ENCODE measurements at regions not wholly inside any gene's neighbourhood (a gene's known extent, or its start where the extent isn't known, plus 50 kb on each side); places are given as distances from the start of the nearest gene placed in this dataset.
"Not testable (repeated sequence)": the region's sequence is repeated elsewhere in the genome, so short reads cannot be mapped to it uniquely, and the experiment has no call there.

DNA sequence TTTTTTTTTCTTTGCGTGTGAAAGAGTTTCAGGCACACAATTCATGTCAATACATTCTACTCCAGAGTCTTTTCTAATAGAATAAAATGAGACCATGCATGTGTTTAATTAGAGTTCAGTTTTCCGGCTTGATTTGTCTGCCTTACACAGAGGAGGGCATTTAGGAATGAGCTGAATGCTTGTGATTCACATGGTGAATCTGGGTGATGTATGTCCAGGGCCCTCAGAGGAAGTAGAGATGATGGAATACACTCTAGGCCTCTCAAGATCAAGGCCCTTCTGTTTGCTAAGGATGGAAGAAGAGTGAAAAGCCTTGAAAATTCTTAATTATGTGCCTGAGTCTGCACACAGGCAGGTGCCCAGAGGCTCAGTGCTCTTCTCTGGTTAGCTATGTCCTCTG lies 71.0 kb upstream of the CYRIA start:
- TF ChIP-seq, protein P1, sequence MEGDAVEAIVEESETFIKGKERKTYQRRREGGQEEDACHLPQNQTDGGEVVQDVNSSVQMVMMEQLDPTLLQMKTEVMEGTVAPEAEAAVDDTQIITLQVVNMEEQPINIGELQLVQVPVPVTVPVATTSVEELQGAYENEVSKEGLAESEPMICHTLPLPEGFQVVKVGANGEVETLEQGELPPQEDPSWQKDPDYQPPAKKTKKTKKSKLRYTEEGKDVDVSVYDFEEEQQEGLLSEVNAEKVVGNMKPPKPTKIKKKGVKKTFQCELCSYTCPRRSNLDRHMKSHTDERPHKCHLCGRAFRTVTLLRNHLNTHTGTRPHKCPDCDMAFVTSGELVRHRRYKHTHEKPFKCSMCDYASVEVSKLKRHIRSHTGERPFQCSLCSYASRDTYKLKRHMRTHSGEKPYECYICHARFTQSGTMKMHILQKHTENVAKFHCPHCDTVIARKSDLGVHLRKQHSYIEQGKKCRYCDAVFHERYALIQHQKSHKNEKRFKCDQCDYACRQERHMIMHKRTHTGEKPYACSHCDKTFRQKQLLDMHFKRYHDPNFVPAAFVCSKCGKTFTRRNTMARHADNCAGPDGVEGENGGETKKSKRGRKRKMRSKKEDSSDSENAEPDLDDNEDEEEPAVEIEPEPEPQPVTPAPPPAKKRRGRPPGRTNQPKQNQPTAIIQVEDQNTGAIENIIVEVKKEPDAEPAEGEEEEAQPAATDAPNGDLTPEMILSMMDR (IDR thresholded peaks at IDR 0.05; ENCODE audit: low read length, missing control alignments) = no peak
- DNase-seq (ENCODE audit: low read depth) = no peak
- no peak overlapping the region for H3K4me3 ChIP-seq (replicated peaks; ENCODE audit: low read depth, low read length)

- TF ChIP-seq, protein P1 (IDR thresholded peaks at IDR 0.05; ENCODE audit: low read length, missing control alignments) = no peak
- H3K4me3 ChIP-seq (replicated peaks; ENCODE audit: low read depth, low read length) = no peak overlapping the region
- DNase-seq (ENCODE audit: low read depth) = no peak
Observed at GRCh38 chr2:16729335-16729734, 63.7 kb upstream of the CYRIA start.

DNA sequence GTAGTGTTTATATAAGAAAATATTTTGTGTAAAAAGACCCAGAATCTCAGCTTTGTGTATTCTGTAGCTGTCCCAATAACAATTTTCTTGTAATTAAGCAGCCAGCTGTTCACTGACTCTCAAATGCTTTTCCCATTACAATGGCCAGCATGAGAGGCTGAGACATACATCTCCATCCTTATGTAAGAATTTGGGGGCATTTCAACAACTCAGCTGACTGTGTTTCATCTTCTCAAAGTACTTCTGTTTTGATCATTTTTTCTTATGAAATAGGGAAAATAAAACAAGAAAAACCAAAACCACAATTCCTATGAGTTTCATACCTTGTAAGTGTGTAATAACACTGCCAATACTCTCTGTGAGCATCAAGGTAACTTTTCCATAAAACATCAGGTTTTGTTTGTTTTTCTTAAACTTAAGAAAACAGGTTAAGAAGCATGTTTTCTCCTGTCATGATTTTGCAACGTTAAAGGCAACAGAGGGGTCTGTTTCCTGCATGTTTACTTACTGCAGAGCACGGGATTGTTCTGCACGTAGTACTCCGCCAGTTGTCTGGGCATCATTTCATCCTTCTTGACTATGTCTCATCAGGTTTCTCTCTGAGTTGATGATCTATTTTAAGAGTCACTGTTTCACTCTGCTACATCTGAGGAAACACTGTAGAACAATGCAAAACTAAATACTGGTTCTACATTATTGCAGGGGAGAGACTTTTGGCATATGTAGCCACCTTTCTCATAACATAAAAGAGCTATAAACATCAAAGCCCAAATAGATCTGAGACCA lies 62.9 kb upstream of the CYRIA start:
- no peak overlapping the region for H3K4me3 ChIP-seq (replicated peaks; ENCODE audit: low read depth, low read length)
- DNase-seq (ENCODE audit: low read depth) = no peak
- TF ChIP-seq, protein P1 (IDR thresholded peaks at IDR 0.05; ENCODE audit: low read length, missing control alignments) = no peak

DNA sequence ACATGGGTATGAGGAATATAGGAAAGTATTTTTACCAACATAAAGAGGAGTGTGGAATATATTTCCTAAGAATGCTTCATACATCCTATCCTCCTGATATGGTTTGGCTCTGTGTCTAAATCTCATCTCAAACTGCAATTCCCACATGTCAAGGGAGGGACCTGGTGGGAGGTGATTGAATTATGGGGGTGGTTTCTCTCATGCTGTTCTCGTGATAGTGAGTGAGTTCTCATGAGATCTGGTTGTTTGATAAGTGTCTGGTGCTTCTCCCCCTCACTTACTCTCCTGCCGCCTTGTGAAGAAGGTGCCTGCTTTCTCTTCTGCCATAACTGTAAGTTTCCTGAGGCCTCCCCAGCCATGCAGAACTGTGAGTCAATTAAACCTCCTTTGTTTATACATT lies 62.2 kb upstream of the CYRIA start:
- H3K4me3 ChIP-seq (replicated peaks; ENCODE audit: low read depth, low read length); DNase-seq (ENCODE audit: low read depth): not testable (repeated sequence)

GRCh38 chr2:16727256-16727655 lies 61.6 kb upstream of the CYRIA start:
- no peak overlapping the region for H3K4me3 ChIP-seq (replicated peaks; ENCODE audit: low read depth, low read length)
- TF ChIP-seq, protein P1 (IDR thresholded peaks at IDR 0.05; ENCODE audit: low read length, missing control alignments) = peak; percentile 38
- DNase-seq (ENCODE audit: low read depth) = peak; percentile 58

DNA sequence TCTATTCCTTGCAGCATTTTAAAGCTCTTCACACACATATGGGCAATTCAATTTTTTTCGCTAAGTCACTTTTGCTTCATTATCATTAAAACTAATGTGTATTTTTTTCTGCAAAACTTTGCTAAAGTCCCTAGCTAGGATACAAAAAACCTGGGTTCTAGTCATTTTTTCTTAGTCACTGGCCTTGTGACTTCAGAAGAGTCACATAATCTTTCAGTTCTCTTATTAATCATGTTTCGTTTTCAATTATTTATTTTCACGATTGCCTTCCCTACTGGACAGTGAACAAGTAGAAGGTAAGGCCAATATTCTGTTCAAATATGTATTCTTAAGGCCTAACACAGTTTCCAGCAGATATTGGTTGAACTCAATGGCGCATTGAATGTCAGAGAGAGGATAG lies 60.9 kb upstream of the CYRIA start:
- H3K4me3 ChIP-seq (replicated peaks; ENCODE audit: low read depth, low read length) = no peak overlapping the region
- DNase-seq (ENCODE audit: low read depth) = no peak
- TF ChIP-seq, protein P1 (IDR thresholded peaks at IDR 0.05; ENCODE audit: low read length, missing control alignments) = no peak

- peak; percentile 6 for DNase-seq (ENCODE audit: low read depth)
- H3K4me3 ChIP-seq (replicated peaks; ENCODE audit: low read depth, low read length) = no peak overlapping the region
- TF ChIP-seq, protein P1 (IDR thresholded peaks at IDR 0.05; ENCODE audit: low read length, missing control alignments) = no peak
Observed at GRCh38 chr2:16726147-16726546, 60.5 kb upstream of the CYRIA start.

All from fibroblast of pulmonary artery (primary cell).